Trophoblast cell (in vitro differentiated cells and primary cell): ENCODE measurements at regions not wholly inside any gene's neighbourhood (a gene's known extent, or its start where the extent isn't known, plus 50 kb on each side); places are given as distances from the start of the nearest gene placed in this dataset.

Source experiments
- DNase-seq, 2 donors: peaks; one replicate each; pipeline ENCODE4 v3.0.0-alpha.2; 2016
- H2AFZ ChIP-seq: 2 replicates; pipeline ENCODE4 v1.6.1; 2013; ENCODE audit warnings: low read length, moderate library complexity, mild to moderate bottlenecking; ENCODE audit not compliant: insufficient read depth, poor library complexity
- H2AK5ac ChIP-seq: 2 replicates; pipeline ENCODE4 v1.6.1; 2013; ENCODE audit warnings: mild to moderate bottlenecking, low read length
- H2BK120ac ChIP-seq: 2 replicates; pipeline ENCODE4 v1.6.1; 2013; ENCODE audit warnings: low read length, mild to moderate bottlenecking, moderate library complexity; ENCODE audit not compliant: insufficient read depth, poor library complexity
- H2BK12ac ChIP-seq: 2 replicates; pipeline ENCODE4 v1.6.1; 2013; ENCODE audit warnings: mild to moderate bottlenecking, low read length, moderate library complexity
- H2BK5ac ChIP-seq: 2 replicates; pipeline ENCODE4 v1.6.1; 2013; ENCODE audit warnings: low read length, low read depth, moderate library complexity, mild to moderate bottlenecking; ENCODE audit not compliant: poor library complexity
- H3K14ac ChIP-seq: 2 replicates; pipeline ENCODE4 v1.6.1; 2013; ENCODE audit warnings: mild to moderate bottlenecking, low read length
- H3K18ac ChIP-seq: 2 replicates; pipeline ENCODE4 v1.6.1; 2013; ENCODE audit warnings: mild to moderate bottlenecking, low read length
- H3K23ac ChIP-seq: 2 replicates; pipeline ENCODE4 v1.6.1; 2013; ENCODE audit warnings: low read length
- H3K27ac ChIP-seq: 2 replicates; pipeline ENCODE4 v1.5.1; 2013; ENCODE audit warnings: low read depth, mild to moderate bottlenecking, inconsistent platforms, low read length, moderate library complexity
- H3K27me3 ChIP-seq: 2 replicates; pipeline ENCODE4 v1.6.1; 2013; ENCODE audit warnings: inconsistent platforms, mild to moderate bottlenecking, low read length, moderate library complexity; ENCODE audit not compliant: insufficient read depth
- H3K36me3 ChIP-seq, 2 experiments: 1 replicate in 1 of 2; 2 replicates in 1 of 2; pipeline ENCODE4 v1.6.1; 2013; ENCODE audit warnings: low read length in 2 of 2, mild to moderate bottlenecking in 2 of 2, moderate library complexity in 1 of 2; ENCODE audit not compliant: insufficient read depth in 2 of 2, control insufficient read depth in 1 of 2
- H3K4ac ChIP-seq: 2 replicates; pipeline ENCODE4 v1.6.1; 2013; ENCODE audit warnings: low read depth, mild to moderate bottlenecking, low read length, moderate library complexity
- H3K4me1 ChIP-seq, 2 experiments: 1 replicate in 1 of 2; 2 replicates in 1 of 2; pipeline ENCODE4 v1.6.1; 2013; ENCODE audit warnings: low read length in 2 of 2, mild to moderate bottlenecking in 2 of 2, moderate library complexity in 1 of 2; ENCODE audit not compliant: insufficient read depth in 2 of 2, control insufficient read depth in 1 of 2
- H3K4me2 ChIP-seq: 2 replicates; pipeline ENCODE4 v1.6.1; 2013; ENCODE audit warnings: inconsistent platforms, mild to moderate bottlenecking, low read length, moderate library complexity
- H3K4me3 ChIP-seq: 2 replicates; pipeline ENCODE4 v1.5.1; 2013; ENCODE audit warnings: mild to moderate bottlenecking, low read depth, low read length, inconsistent platforms
- H3K79me1 ChIP-seq: one replicate; pipeline ENCODE4 v1.6.1; 2013; ENCODE audit warnings: low read length
- H3K79me2 ChIP-seq: 2 replicates; pipeline ENCODE4 v1.6.1; 2013; ENCODE audit warnings: low read length, mild to moderate bottlenecking; ENCODE audit not compliant: control insufficient read depth, insufficient read depth, poor library complexity
- H3K9ac ChIP-seq: 2 replicates; pipeline ENCODE4 v1.6.1; 2013; ENCODE audit warnings: mild to moderate bottlenecking, low read length
- H3K9me3 ChIP-seq: 2 replicates; pipeline ENCODE4 v1.6.1; 2013; ENCODE audit warnings: low read depth, mild to moderate bottlenecking, control low read depth, inconsistent platforms, low read length; ENCODE audit not compliant: insufficient read depth
- H4K12ac ChIP-seq: 2 replicates; pipeline ENCODE4 v1.6.1; 2013; ENCODE audit warnings: low read depth, mild to moderate bottlenecking, low read length, moderate library complexity
- H4K8ac ChIP-seq: 2 replicates; pipeline ENCODE4 v1.6.1; 2013; ENCODE audit warnings: low read depth, mild to moderate bottlenecking, low read length, moderate library complexity
- H4K91ac ChIP-seq: one replicate; pipeline ENCODE4 v1.6.1; 2013; ENCODE audit warnings: low read depth, mild to moderate bottlenecking, low read length, moderate library complexity
- WGBS: extraction: QIAGEN DNeasy Blood & Tissue Kit; methylation state at CpG from one replicate; pipeline ENCODE4 v1.1.7; 2013; ENCODE audit warnings: missing lambda C conversion rate; ENCODE audit not compliant: insufficient read length, insufficient coverage; ENCODE audit errors: extremely low coverage; 5-methylcytosine and 5-hydroxymethylcytosine counted together

DNA sequence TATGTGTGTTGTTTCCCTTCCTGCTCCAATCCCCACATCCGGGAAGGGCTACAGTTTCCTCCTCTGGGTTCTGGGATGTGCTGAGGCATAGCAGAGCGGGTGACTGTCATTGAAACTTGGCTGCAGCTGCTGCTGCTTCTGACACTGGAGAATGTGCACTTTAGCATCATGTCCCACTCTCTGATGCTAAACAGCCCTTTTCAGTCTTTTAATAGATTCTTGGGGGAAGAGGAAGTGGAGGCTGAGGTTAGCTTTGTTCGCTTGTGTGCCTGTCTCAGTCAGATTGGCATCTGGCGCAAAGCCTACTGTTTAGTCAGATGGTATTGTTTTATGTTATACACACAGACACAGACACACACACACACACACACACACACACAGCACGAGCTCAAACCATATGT, 136.5 kb upstream of the RND3 start:
- Histone ChIP-seq H2BK120ac (no peak overlapping the region), H3K27ac (peak overlapping the region; percentile 32), H2AFZ (no peak overlapping the region), H2BK12ac (no peak overlapping the region), H4K12ac (no peak overlapping the region), H3K9me3 (no peaks in the 10 kb centered on the region), H3K36me3 (no peaks in the 10 kb centered on the region), H4K8ac (no peak overlapping the region), H3K4me2 (no peak overlapping the region), H3K14ac (no peak overlapping the region), H3K79me1 (peaks cover 13% of the 10 kb centered on the region), H3K18ac (no peak overlapping the region), H2BK5ac (peak overlapping the region; percentile 31), H3K9ac (no peak overlapping the region), H3K23ac (no peak overlapping the region), H3K4me3 (no peak overlapping the region), H3K27me3 (no peaks in the 10 kb centered on the region), H4K91ac (no peak overlapping the region), H3K79me2 (no peaks in the 10 kb centered on the region), H2AK5ac (no peak overlapping the region), H3K4me1 (peaks cover 0 to 11% of the 10 kb centered on the region in 2 experiments), H3K4ac (no peak overlapping the region)
- no peak for DNase-seq
- no CpG with 5 or more reads among the region's 5 CpGs for WGBS

DNA sequence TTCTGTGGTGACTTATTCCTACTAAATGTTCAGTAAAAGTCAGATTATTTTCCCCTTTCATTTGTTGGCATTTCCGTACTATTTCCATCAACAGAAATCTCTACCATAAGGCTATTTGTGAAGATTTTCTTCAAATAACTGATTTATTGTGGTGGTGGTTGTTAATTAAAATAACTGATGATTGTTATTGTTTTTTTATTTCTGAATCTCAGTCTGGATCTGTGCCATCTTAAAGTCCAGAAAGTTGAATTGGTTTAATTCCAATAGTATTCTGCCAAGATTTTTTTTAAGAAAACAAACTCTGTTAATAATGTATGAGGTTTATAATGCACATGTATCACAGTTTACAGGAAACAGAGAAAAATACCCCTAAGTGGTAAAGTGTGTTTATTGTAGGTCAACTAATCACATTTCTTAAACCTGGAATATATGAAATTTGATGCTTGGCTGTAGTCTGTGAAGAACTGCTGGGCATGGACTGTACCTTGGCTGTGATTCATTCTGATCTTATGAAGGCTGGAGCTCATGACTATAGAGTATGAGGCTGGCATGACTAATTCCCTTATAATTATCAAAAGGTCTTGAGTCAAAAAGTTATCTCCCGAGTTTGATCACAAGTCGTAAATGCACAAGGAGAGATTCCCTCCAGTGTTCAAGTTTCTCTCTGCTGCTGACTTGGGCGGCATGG, 134.2 kb upstream of the RND3 start:
- no peak overlapping the region for H2AK5ac ChIP-seq
- no peaks in the 10 kb centered on the region for H3K27me3 ChIP-seq
- no peak overlapping the region for H3K4ac ChIP-seq
- H3K9ac ChIP-seq = no peak overlapping the region
- H3K79me2 ChIP-seq = no peaks in the 10 kb centered on the region
- H3K4me1 ChIP-seq = peaks cover 0 to 14% of the 10 kb centered on the region in 2 experiments
- peak overlapping the region; percentile 72 for H4K91ac ChIP-seq
- DNase-seq = peak; percentile 21 to 51
- peak overlapping the region; percentile 92 for H2BK12ac ChIP-seq
- H3K18ac ChIP-seq = no peak overlapping the region
- no peak overlapping the region for H4K8ac ChIP-seq
- H3K4me2 ChIP-seq = no peak overlapping the region
- H2AFZ ChIP-seq = no peak overlapping the region
- no peak overlapping the region for H3K27ac ChIP-seq
- peak overlapping the region; percentile 85 for H2BK120ac ChIP-seq
- H3K36me3 ChIP-seq = no peaks in the 10 kb centered on the region
- no peak overlapping the region for H4K12ac ChIP-seq
- H3K9me3 ChIP-seq = no peaks in the 10 kb centered on the region
- no peak overlapping the region for H3K4me3 ChIP-seq
- H2BK5ac ChIP-seq = peak overlapping the region; percentile 61
- H3K23ac ChIP-seq = no peak overlapping the region
- H3K79me1 ChIP-seq = peaks cover 18% of the 10 kb centered on the region
- WGBS = no CpG with 5 or more reads among the region's 4 CpGs
- no peak overlapping the region for H3K14ac ChIP-seq

DNA sequence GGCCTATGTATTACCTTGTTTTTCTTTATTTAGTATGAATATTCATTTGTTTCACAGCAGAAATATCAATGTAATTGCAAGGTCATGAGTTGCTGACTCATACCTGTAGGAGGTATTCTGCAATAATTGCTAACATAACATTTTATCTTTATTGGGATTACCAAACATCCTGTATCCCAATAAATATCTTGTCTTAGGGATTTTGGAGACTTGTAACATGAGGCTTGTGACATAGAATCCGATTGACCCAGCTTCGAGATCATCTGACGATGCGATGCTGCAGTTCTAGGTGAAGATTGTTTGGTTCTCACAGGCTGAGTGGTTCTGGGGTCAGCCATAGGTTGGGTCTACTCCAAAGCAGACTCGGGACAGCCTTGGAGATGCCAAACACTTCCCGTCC, 133.4 kb upstream of the RND3 start:
- Histone ChIP-seq H2AFZ (no peak overlapping the region), H4K91ac (peak overlapping the region; percentile 74), H3K79me2 (no peaks in the 10 kb centered on the region), H3K4ac (peak overlapping the region; percentile 1), H3K27ac (no peak overlapping the region), H3K4me3 (no peak overlapping the region), H3K9ac (no peak overlapping the region), H3K18ac (peak overlapping the region; percentile 88), H3K23ac (no peak overlapping the region), H3K36me3 (no peaks in the 10 kb centered on the region), H3K4me1 (peaks cover 0 to 14% of the 10 kb centered on the region in 2 experiments), H3K79me1 (peaks cover 20% of the 10 kb centered on the region), H4K8ac (no peak overlapping the region), H2BK12ac (peak overlapping the region; percentile 100), H2BK5ac (peak overlapping the region; percentile 7), H3K14ac (peak overlapping the region; percentile 87), H2BK120ac (peak overlapping the region; percentile 23), H3K4me2 (no peak overlapping the region), H3K9me3 (no peaks in the 10 kb centered on the region), H3K27me3 (no peaks in the 10 kb centered on the region), H2AK5ac (peak overlapping the region; percentile 49), H4K12ac (no peak overlapping the region)
- no CpG with 5 or more reads among the region's 6 CpGs for WGBS
- DNase-seq = no peak

- Histone ChIP-seq H3K23ac (no peak overlapping the region), H2AFZ (no peak overlapping the region), H3K9ac (no peak overlapping the region), H2BK12ac (no peak overlapping the region), H3K79me1 (peaks cover 21% of the 10 kb centered on the region), H3K36me3 (no peaks in the 10 kb centered on the region), H3K4me2 (no peak overlapping the region), H4K91ac (no peak overlapping the region), H3K79me2 (no peaks in the 10 kb centered on the region), H2BK5ac (no peak overlapping the region), H2BK120ac (no peak overlapping the region), H3K9me3 (no peaks in the 10 kb centered on the region), H2AK5ac (no peak overlapping the region), H3K18ac (no peak overlapping the region), H3K27ac (no peak overlapping the region), H3K4me3 (no peak overlapping the region), H3K14ac (no peak overlapping the region), H4K12ac (no peak overlapping the region), H4K8ac (no peak overlapping the region), H3K4ac (no peak overlapping the region), H3K4me1 (peaks cover 0 to 14% of the 10 kb centered on the region in 2 experiments), H3K27me3 (no peaks in the 10 kb centered on the region)
- DNase-seq = no peak
Observed at GRCh38 chr2:150620416-150620815, 132.9 kb upstream of the RND3 start.
